ENCODE measurements at regions not wholly inside any gene's neighbourhood (a gene's known extent, or its start where the extent isn't known, plus 50 kb on each side); places are given as distances from the start of the nearest gene placed in this dataset.

DNA sequence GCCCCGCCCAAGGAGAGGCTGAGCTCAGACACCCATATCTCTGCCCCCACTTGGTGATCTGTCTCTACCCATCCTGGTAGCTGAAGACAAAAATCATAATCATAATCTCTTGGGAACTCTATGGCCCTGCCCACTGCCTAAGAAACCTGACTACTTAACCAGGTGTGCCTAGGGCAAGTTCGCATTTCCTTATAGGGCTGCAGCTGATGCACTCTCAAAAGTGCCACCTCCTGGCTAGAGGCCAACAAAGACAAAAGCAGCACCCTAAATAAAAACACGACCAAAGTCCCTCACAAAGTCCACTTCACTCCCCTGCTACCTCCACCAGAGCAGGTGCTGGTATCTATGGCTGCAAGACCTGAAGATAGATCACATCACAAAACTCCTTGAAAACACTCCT lies 250.4 kb upstream of the SLITRK3 start:
- 81 to 83% methylated on average over 3 of the region's 3 CpGs for WGBS, 2 donors
- TF ChIP-seq, protein P1, sequence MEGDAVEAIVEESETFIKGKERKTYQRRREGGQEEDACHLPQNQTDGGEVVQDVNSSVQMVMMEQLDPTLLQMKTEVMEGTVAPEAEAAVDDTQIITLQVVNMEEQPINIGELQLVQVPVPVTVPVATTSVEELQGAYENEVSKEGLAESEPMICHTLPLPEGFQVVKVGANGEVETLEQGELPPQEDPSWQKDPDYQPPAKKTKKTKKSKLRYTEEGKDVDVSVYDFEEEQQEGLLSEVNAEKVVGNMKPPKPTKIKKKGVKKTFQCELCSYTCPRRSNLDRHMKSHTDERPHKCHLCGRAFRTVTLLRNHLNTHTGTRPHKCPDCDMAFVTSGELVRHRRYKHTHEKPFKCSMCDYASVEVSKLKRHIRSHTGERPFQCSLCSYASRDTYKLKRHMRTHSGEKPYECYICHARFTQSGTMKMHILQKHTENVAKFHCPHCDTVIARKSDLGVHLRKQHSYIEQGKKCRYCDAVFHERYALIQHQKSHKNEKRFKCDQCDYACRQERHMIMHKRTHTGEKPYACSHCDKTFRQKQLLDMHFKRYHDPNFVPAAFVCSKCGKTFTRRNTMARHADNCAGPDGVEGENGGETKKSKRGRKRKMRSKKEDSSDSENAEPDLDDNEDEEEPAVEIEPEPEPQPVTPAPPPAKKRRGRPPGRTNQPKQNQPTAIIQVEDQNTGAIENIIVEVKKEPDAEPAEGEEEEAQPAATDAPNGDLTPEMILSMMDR (IDR thresholded peaks at IDR 0.05; ENCODE audit: control extremely low read depth, extremely low read depth): no peak
- H3K27me3 ChIP-seq (ENCODE audit: control insufficient read depth in 3 of 3, insufficient read depth in 3 of 3, low read length in 2 of 3): no peaks in the 10 kb centered on the region
- peaks cover 0 to 17% (median 0%) of the 10 kb centered on the region in 5 donors for H3K4me1 ChIP-seq (ENCODE audit: control insufficient read depth in 5 of 5, insufficient read depth in 5 of 5, low read length in 5 of 5)
- ATAC-seq (ENCODE audit: insufficient read depth, low FRiP score): no peak
- H3K9me3 ChIP-seq (ENCODE audit: control insufficient read depth in 4 of 4, insufficient read depth in 3 of 4, low read length in 3 of 4): peaks cover 0 to 1% (median 0%) of the 10 kb centered on the region in 4 donors
- H3K27ac ChIP-seq (ENCODE audit: low read depth in 1 of 2, low read length in 1 of 2): no peak overlapping the region
- no peaks in the 10 kb centered on the region for H3K36me3 ChIP-seq (ENCODE audit: control insufficient read depth in 4 of 4, insufficient read depth in 4 of 4, low read length in 4 of 4)
- no peak for DNase-seq
- H3K9ac ChIP-seq (ENCODE audit: insufficient read depth in 1 of 2, low read length in 2 of 2): no peak overlapping the region
- H3K4me3 ChIP-seq: no peak overlapping the region

DNA sequence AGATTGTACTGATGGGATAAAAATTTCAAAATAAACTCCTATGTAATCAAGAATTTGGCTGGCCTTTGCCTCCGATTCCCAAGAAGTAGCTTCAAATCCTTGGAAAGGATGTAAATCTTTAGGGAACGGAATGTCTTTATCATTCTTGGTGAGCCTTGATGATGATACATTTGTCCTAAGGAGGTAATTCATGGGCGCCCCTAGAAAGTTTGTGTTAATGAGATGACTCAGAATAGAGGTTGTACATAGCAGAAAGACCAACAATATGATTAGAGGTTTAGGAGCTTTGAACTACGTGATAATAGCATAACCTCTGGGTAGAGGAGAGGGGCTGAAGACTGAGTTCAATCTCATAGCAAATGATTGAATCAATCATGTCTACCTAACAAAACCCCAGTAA lies 248.6 kb upstream of the SLITRK3 start:
- ATAC-seq (ENCODE audit: insufficient read depth, low FRiP score) (no peak), DNase-seq (no peak)
- no peak overlapping the region for H3K27ac ChIP-seq (ENCODE audit: low read depth in 1 of 2, low read length in 1 of 2)
- TF ChIP-seq, protein P1 (IDR thresholded peaks at IDR 0.05; ENCODE audit: control extremely low read depth, extremely low read depth): no peak
- WGBS, 2 donors: 70 to 81% methylated on average over 4 of the region's 4 CpGs
- no peaks in the 10 kb centered on the region for H3K27me3 ChIP-seq (ENCODE audit: control insufficient read depth in 3 of 3, insufficient read depth in 3 of 3, low read length in 2 of 3)
- H3K36me3 ChIP-seq (ENCODE audit: control insufficient read depth in 4 of 4, insufficient read depth in 4 of 4, low read length in 4 of 4): no peaks in the 10 kb centered on the region
- peaks cover 0 to 25% (median 0%) of the 10 kb centered on the region in 5 donors for H3K4me1 ChIP-seq (ENCODE audit: control insufficient read depth in 5 of 5, insufficient read depth in 5 of 5, low read length in 5 of 5)
- H3K9ac ChIP-seq (ENCODE audit: insufficient read depth in 1 of 2, low read length in 2 of 2): no peak overlapping the region
- H3K9me3 ChIP-seq (ENCODE audit: control insufficient read depth in 4 of 4, insufficient read depth in 3 of 4, low read length in 3 of 4): no peaks in the 10 kb centered on the region
- no peak overlapping the region for H3K4me3 ChIP-seq

DNA sequence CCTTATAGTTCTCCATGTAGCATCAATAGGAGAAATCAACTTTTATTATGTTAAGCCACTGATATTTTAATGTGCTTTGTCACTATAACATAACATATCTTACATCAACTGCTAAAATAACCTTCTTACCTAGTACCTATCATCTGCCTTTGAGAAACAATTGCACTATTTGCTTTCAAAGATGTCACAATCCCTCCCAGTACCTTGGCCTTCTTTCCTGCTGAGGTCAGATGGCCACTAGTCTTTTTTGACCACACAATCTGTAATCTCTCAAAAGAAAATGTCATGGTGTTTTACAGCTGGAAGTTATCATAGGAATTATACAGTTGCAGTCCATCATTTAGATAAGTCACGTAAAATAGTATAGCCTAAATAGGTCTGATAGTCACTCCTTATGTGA lies 247.5 kb upstream of the SLITRK3 start:
- Histone ChIP-seq H3K27me3 (ENCODE audit: control insufficient read depth in 3 of 3, insufficient read depth in 3 of 3, low read length in 2 of 3) (no peaks in the 10 kb centered on the region), H3K36me3 (ENCODE audit: control insufficient read depth in 4 of 4, insufficient read depth in 4 of 4, low read length in 4 of 4) (no peaks in the 10 kb centered on the region), H3K9me3 (ENCODE audit: control insufficient read depth in 4 of 4, insufficient read depth in 3 of 4, low read length in 3 of 4) (no peaks in the 10 kb centered on the region), H3K4me3 (no peak overlapping the region), H3K9ac (ENCODE audit: insufficient read depth in 1 of 2, low read length in 2 of 2) (no peak overlapping the region), H3K27ac (ENCODE audit: low read depth in 1 of 2, low read length in 1 of 2) (no peak overlapping the region), H3K4me1 (ENCODE audit: control insufficient read depth in 5 of 5, insufficient read depth in 5 of 5, low read length in 5 of 5) (peaks cover 0 to 27% (median 0%) of the 10 kb centered on the region in 5 donors)
- no peak for ATAC-seq (ENCODE audit: insufficient read depth, low FRiP score)
- WGBS, 2 donors: 84 to 86% methylated on average over 1 of the region's 1 CpG
- DNase-seq: no peak
- TF ChIP-seq, protein P1 (IDR thresholded peaks at IDR 0.05; ENCODE audit: control extremely low read depth, extremely low read depth): no peak

DNA sequence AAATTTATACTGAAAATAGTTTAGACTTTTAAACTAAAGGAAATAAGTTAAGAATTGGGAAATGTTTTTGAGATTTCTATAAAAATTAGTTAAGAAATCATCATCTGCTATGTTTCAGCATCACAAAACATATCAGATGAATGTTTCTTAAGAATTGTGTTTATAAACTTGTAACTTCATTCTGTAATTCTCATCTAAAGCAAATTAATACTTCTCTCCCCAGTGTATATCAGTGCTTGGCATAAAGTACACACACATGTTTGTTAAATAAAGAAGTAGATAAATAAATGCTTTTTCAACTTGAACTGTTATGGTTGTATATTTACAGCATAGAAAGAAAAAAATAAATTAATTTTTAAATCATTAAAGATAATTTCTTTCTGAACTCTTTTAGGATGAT lies 245.9 kb upstream of the SLITRK3 start:
- DNase-seq (peak in 2 of 3 donors; percentile 76 to 87), ATAC-seq (ENCODE audit: insufficient read depth, low FRiP score) (no peak)
- Histone ChIP-seq H3K27me3 (ENCODE audit: control insufficient read depth in 3 of 3, insufficient read depth in 3 of 3, low read length in 2 of 3) (no peaks in the 10 kb centered on the region), H3K4me3 (no peak overlapping the region), H3K9ac (ENCODE audit: insufficient read depth in 1 of 2, low read length in 2 of 2) (no peak overlapping the region), H3K9me3 (ENCODE audit: control insufficient read depth in 4 of 4, insufficient read depth in 3 of 4, low read length in 3 of 4) (no peaks in the 10 kb centered on the region), H3K4me1 (ENCODE audit: control insufficient read depth in 5 of 5, insufficient read depth in 5 of 5, low read length in 5 of 5) (peaks cover 0 to 27% (median 0%) of the 10 kb centered on the region in 5 donors), H3K36me3 (ENCODE audit: control insufficient read depth in 4 of 4, insufficient read depth in 4 of 4, low read length in 4 of 4) (no peaks in the 10 kb centered on the region), H3K27ac (ENCODE audit: low read depth in 1 of 2, low read length in 1 of 2) (no peak overlapping the region)
- TF ChIP-seq, protein P1 (IDR thresholded peaks at IDR 0.05; ENCODE audit: control extremely low read depth, extremely low read depth): no peak
